Liver (tissue), 3 donors: ENCODE measurements at regions not wholly inside any gene's neighbourhood (a gene's known extent, or its start where the extent isn't known, plus 50 kb on each side); places are given as distances from the start of the nearest gene placed in this dataset.

Experiments used
- CTCF ChIP-seq: fragments of 150-350 bp; IDR thresholded peaks from 2 replicates; pipeline ENCODE4 v1.5.1; 2017; ENCODE audit warnings: improper control_type of control experiment, low read depth, low read length; ENCODE audit not compliant: missing input control
- JUND ChIP-seq, 2 donors: IDR thresholded peaks; 2 replicates each; pipeline ENCODE4 v1.6.1; 2016; ENCODE audit warnings: antibody characterized with exemption in 2 of 2
- REST ChIP-seq: IDR thresholded peaks from 2 replicates; pipeline ENCODE4 v1.6.1; 2016; ENCODE audit warnings: antibody characterized with exemption, mild to moderate bottlenecking
- donor health status: healthy.
- donor health status: healthy.

GRCh38 chrX:99271641-99272040 is 1138.4 kb downstream of the PCDH19 start:
- TF ChIP-seq CTCF (no peak), REST (no peak), JUND (IDR thresholded peaks at IDR 0.05) (no peak)
